T-cell (primary cell): ENCODE measurements at regions not wholly inside any gene's neighbourhood (a gene's known extent, or its start where the extent isn't known, plus 50 kb on each side); places are given as distances from the start of the nearest gene placed in this dataset.
"Not testable (repeated sequence)": the region's sequence is repeated elsewhere in the genome, so short reads cannot be mapped to it uniquely, and the experiment has no call there.

ENCODE experiments used
- ATAC-seq, 4 experiments: fragments of 200-7000 bp in 3 of 4; fragments of 150-1000 bp in 1 of 4; cut with Tn5 transposase; replicated peaks in 1 of 4; 1 replicate in 3 of 4; 2 replicates in 1 of 4; pipeline ENCODE4 v1.10.0; 2021; ENCODE audit warnings: moderate library complexity in 3 of 4, mild to moderate bottlenecking in 2 of 4, moderate number of reproducible peaks in 1 of 4
- CTCF ChIA-PET, 2 donors: fragments of 300-600 bp; sonication (Branson Sonifier 250); formaldehyde crosslinking; loops; one replicate each; lab custom pipeline; 2022; ENCODE audit warnings: antibody characterized with exemption in 2 of 2; lab: Charles Lee
- POLR2A ChIA-PET, 2 donors: fragments of 300-600 bp; sonication (Branson Sonifier 250); formaldehyde crosslinking; loops; one replicate each; lab custom pipeline; 2022; ENCODE audit warnings: antibody characterized with exemption in 2 of 2; lab: Charles Lee
- DNase-seq, 35 experiments: peaks; one replicate each; pipeline versions ENCODE4 v3.0.0 to v3.0.0-alpha.2; 2013 to 2023
- H3K27ac ChIP-seq: one replicate; pipeline ENCODE4 v1.5.1; 2013; ENCODE audit warnings: low read length
- H3K27me3 ChIP-seq, 2 experiments: replicated peaks in 1 of 2; 1 replicate in 1 of 2; 2 replicates in 1 of 2; pipeline versions ENCODE4 v1.6.1 to v1.7.0; 2013; ENCODE audit warnings: low read length in 1 of 2, mixed read lengths in 1 of 2; ENCODE audit not compliant: control insufficient read depth in 2 of 2, insufficient read depth in 2 of 2; ENCODE audit errors: extremely low read depth in 1 of 2
- H3K36me3 ChIP-seq, 2 donors: 1 replicate in 1 of 2; 2 replicates in 1 of 2; pipeline versions ENCODE4 v1.6.1 to v1.7.0; 2013; ENCODE audit warnings: low read length in 1 of 2; ENCODE audit not compliant: control insufficient read depth in 2 of 2, insufficient read depth in 1 of 2; ENCODE audit errors: extremely low read depth in 1 of 2
- H3K4me1 ChIP-seq, 2 experiments: 1 replicate in 1 of 2; 2 replicates in 1 of 2; pipeline versions ENCODE4 v1.6.1 to v1.7.0; 2013; ENCODE audit warnings: low read length in 2 of 2, mixed read lengths in 1 of 2; ENCODE audit not compliant: insufficient read depth in 2 of 2, control insufficient read depth in 1 of 2; ENCODE audit errors: extremely low read depth in 1 of 2
- H3K4me3 ChIP-seq, 2 donors: 1 replicate in 1 of 2; 2 replicates in 1 of 2; pipeline versions ENCODE4 v1.5.1 to v1.7.0; 2013; ENCODE audit warnings: mild to moderate bottlenecking in 2 of 2, low read length in 1 of 2, moderate library complexity in 1 of 2; ENCODE audit not compliant: control insufficient read depth in 1 of 2; ENCODE audit errors: extremely low read depth in 1 of 2
- H3K9me3 ChIP-seq: 2 replicates; pipeline ENCODE4 v1.7.0; 2013
- H3K27ac Mint-ChIP-seq, 2 donors: one replicate each; pipeline ENCODE4 v1.8.0; 2020 to 2021; ENCODE audit warnings: mild to moderate bottlenecking in 2 of 2, mixed read lengths in 2 of 2
- H3K27me3 Mint-ChIP-seq, 2 donors: one replicate each; pipeline ENCODE4 v1.8.0; 2021 to 2022; ENCODE audit warnings: mixed read lengths in 2 of 2
- H3K36me3 Mint-ChIP-seq: one replicate; pipeline ENCODE4 v1.8.0; 2021; ENCODE audit warnings: mixed read lengths
- H3K4me1 Mint-ChIP-seq, 3 donors: one replicate each; pipeline ENCODE4 v1.8.0; 2020 to 2022; ENCODE audit warnings: mixed read lengths in 3 of 3, mild to moderate bottlenecking in 1 of 3
- H3K4me3 Mint-ChIP-seq, 3 donors: one replicate each; pipeline ENCODE4 v1.8.0; 2020 to 2022; ENCODE audit warnings: mild to moderate bottlenecking in 3 of 3, mixed read lengths in 3 of 3, moderate library complexity in 3 of 3
- H3K9me3 Mint-ChIP-seq, 3 donors: one replicate each; pipeline ENCODE4 v1.8.0; 2020 to 2022; ENCODE audit warnings: mixed read lengths in 3 of 3
- WGBS: methylation state at CpG from one replicate; pipeline ENCODE4 v1.1.5; 2013; ENCODE audit warnings: missing lambda C conversion rate; ENCODE audit not compliant: insufficient coverage; 5-methylcytosine and 5-hydroxymethylcytosine counted together

GRCh38 chr10:80025281-80025680 is 53.2 kb upstream of the TMEM254 start:
- ChIA-PET CTCF (interaction anchor here in 1 of 2 donors (0.6 kb wide), 1 partner anchor 8 kb away, joined by 4 read pairs; no protein-coding TSS in a partner anchor), POLR2A (interaction anchor here in 1 of 2 donors (0.7 kb wide), 1 partner anchor 13 kb away, joined by 7 read pairs; no protein-coding TSS in a partner anchor)
- Mint-ChIP-seq H3K9me3 (no peaks in the 10 kb centered on the region), H3K4me3 (no peak overlapping the region), H3K4me1 (no peaks in the 10 kb centered on the region), H3K27me3 (no peaks in the 10 kb centered on the region), H3K27ac (no peak overlapping the region), H3K36me3 (no peaks in the 10 kb centered on the region)
- Histone ChIP-seq H3K27ac (no peak overlapping the region), H3K4me1 (no peaks in the 10 kb centered on the region), H3K4me3 (no peak overlapping the region), H3K36me3 (no peaks in the 10 kb centered on the region), H3K27me3 (no peaks in the 10 kb centered on the region), H3K9me3 (no peaks in the 10 kb centered on the region)
- no peak for ATAC-seq
- no CpG with 5 or more reads among the region's 2 CpGs for WGBS
- no peak for DNase-seq

DNA sequence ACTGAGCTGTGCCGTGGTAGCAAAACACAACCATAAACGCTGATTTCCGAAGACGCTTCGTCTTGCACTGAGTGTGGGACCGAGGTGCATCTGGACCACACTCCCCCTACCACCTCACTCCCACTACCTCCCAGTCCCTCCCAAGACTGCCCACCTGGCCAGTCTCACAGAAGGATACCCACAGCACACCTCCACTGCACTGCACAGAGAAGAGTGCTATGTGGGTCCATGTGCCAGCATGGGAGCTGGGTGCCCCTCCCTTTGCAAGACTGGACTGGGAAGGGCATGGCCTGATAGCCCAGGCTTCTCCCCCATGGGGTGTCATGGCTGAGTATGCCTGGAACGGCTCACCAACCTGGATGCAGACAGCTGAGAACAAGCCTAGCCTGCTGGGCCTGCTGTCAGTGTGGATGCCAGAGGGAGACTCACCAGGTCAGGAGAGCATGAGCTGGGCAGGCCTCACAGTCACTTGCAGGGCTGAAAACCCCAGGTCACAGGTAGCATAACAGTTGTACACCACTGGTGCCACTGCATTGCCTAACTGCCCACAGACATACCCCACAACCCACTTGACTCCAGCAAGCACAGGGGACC is 56.0 kb upstream of the TMEM254 start:
- H3K4me3 Mint-ChIP-seq, DNase-seq, H3K27me3 Mint-ChIP-seq, H3K4me1 ChIP-seq, H3K4me1 Mint-ChIP-seq, H3K36me3 ChIP-seq, H3K36me3 Mint-ChIP-seq, H3K4me3 ChIP-seq, H3K27me3 ChIP-seq, H3K27ac Mint-ChIP-seq, H3K9me3 Mint-ChIP-seq, CTCF ChIA-PET, H3K27ac ChIP-seq, H3K9me3 ChIP-seq, ATAC-seq, POLR2A ChIA-PET: not testable (repeated sequence)
- 75% methylated on average over 1 of the region's 7 CpGs for WGBS

GRCh38 chr10:80018406-80018984 is 60.0 kb upstream of the TMEM254 start:
- H3K4me1 ChIP-seq, H3K4me3 Mint-ChIP-seq, H3K9me3 ChIP-seq, H3K36me3 Mint-ChIP-seq, H3K27me3 ChIP-seq, H3K4me1 Mint-ChIP-seq, H3K27ac Mint-ChIP-seq, H3K4me3 ChIP-seq, H3K27ac ChIP-seq, H3K36me3 ChIP-seq, DNase-seq, CTCF ChIA-PET, ATAC-seq, H3K9me3 Mint-ChIP-seq, H3K27me3 Mint-ChIP-seq: not testable (repeated sequence)
- POLR2A ChIA-PET: interaction anchor here in 1 of 2 donors (0.6 kb wide), 1 partner anchor 328 kb away, joined by 4 read pairs; no protein-coding TSS in a partner anchor
- WGBS: 29% methylated on average over 1 of the region's 6 CpGs

DNA sequence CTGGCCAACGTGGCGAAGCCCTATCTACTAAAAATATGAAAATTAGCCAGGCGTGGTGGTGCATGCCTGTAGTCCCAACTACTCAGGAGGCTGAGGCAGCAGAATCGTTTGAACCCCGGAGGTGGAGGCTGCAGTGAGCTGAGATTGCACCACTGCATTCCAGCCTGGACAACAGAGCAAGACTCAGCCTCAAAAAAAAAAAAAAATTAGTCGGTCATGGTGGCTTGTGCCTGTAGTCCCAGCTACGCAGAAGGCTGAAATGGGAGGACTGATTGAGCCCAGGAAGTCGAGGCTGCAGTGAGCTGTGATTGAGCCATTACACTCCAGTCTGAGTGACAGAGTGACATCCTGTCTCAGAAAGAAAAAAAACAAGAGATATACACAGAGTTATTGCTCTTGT is 61.3 kb upstream of the TMEM254 start:
- WGBS: 62% methylated on average over 7 of the region's 8 CpGs
- H3K9me3 ChIP-seq, H3K4me1 ChIP-seq, H3K27ac Mint-ChIP-seq, POLR2A ChIA-PET, H3K9me3 Mint-ChIP-seq, H3K4me3 Mint-ChIP-seq, H3K4me1 Mint-ChIP-seq, H3K36me3 Mint-ChIP-seq, H3K27me3 ChIP-seq, H3K27ac ChIP-seq, H3K36me3 ChIP-seq, DNase-seq, H3K4me3 ChIP-seq, ATAC-seq, H3K27me3 Mint-ChIP-seq: not testable (repeated sequence)
- CTCF ChIA-PET: interaction anchor here in 1 of 2 donors (0.6 kb wide), 2 partner anchors 8 to 194 kb away, joined by 4 read pairs; no protein-coding TSS in a partner anchor

DNA sequence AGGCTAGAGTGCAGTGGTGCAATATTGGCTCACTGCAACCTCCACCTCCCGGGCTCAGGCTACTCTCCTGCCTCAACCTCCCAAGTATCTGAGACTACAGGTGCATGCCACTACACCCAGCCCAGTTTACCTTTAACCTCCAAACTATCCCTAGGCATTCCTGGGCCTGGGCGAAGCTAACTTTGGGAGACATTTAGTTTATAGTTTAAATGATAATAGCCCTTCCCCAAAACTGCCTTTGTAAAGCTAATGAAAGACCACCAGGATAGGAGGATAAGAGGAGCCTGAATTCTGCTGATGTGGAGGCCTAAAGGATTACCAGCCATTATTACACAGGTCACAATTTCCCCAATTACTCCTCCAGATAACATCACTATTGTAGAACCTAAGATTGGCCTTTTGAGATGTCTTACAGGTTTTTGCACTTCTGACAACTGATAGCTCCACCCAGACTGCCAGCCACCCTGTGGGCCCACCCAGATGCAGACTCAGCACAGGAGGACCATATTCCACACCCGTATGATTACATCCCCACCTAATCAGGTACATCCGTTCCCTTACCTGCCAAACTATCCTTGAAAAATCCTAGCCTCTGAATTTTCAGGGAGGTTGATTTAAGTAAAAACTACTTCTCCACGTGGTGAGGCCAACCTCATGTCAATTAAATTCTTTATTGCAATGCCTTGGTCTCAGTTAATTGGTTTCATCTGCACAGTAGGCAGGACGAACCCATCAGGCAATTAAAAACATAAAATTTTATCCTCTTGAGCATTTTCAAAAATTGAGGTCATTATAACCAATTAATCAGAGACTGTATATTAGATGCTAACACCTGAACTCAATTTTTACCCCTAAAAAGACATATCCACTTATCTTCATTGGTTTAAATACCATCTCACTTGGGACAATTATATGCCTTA is 62.3 kb upstream of the TMEM254 start:
- no peak for DNase-seq
- H3K9me3 Mint-ChIP-seq: no peaks in the 10 kb centered on the region
- POLR2A ChIA-PET: no interaction called here
- no peak overlapping the region for H3K4me3 ChIP-seq
- H3K9me3 ChIP-seq: no peaks in the 10 kb centered on the region
- ATAC-seq: no peak
- peaks cover 2 to 3% of the 10 kb centered on the region in 2 donors for H3K27me3 Mint-ChIP-seq
- WGBS: no CpG with 5 or more reads among the region's 6 CpGs
- CTCF ChIA-PET: no interaction called here
- H3K36me3 Mint-ChIP-seq: no peaks in the 10 kb centered on the region
- H3K4me1 ChIP-seq: no peaks in the 10 kb centered on the region
- H3K27ac ChIP-seq: no peak overlapping the region
- H3K4me1 Mint-ChIP-seq: no peaks in the 10 kb centered on the region
- H3K27me3 ChIP-seq: peaks cover 0 to 2% of the 10 kb centered on the region in 2 experiments
- no peak overlapping the region for H3K27ac Mint-ChIP-seq
- no peaks in the 10 kb centered on the region for H3K36me3 ChIP-seq
- no peak overlapping the region for H3K4me3 Mint-ChIP-seq

GRCh38 chr10:80013139-80013538 is 64.2 kb upstream of the SFTPD start:
- H3K27ac ChIP-seq, H3K27me3 Mint-ChIP-seq, H3K36me3 Mint-ChIP-seq, ATAC-seq, H3K27ac Mint-ChIP-seq, DNase-seq, H3K9me3 Mint-ChIP-seq, CTCF ChIA-PET, H3K4me3 Mint-ChIP-seq, H3K36me3 ChIP-seq, H3K4me1 Mint-ChIP-seq, H3K4me3 ChIP-seq, POLR2A ChIA-PET, H3K4me1 ChIP-seq, H3K27me3 ChIP-seq, H3K9me3 ChIP-seq: not testable (repeated sequence)
- WGBS: 100% methylated on average over 2 of the region's 4 CpGs
